ENCODE measurements at regions not wholly inside any gene's neighbourhood (a gene's known extent, or its start where the extent isn't known, plus 50 kb on each side); places are given as distances from the start of the nearest gene placed in this dataset.

- no peak for TF ChIP-seq SUZ12 (IDR thresholded peaks at IDR 0.05; ENCODE audit: low read length)
- TF ChIP-seq POLR2A (IDR thresholded peaks at IDR 0.05; ENCODE audit: control extremely low read depth in 1 of 2, low read depth in 2 of 2, low read length in 2 of 2): no peak
- no peak for TF ChIP-seq FOSL1 (IDR thresholded peaks at IDR 0.05; ENCODE audit: insufficient read depth, low read depth, low read length)
- TF ChIP-seq CTCF (IDR thresholded peaks at IDR 0.05; ENCODE audit: control extremely low read depth in 1 of 3, insufficient read depth in 1 of 3, low read depth in 1 of 3, low read length in 3 of 3): no peak
- TF ChIP-seq ATF3 (IDR thresholded peaks at IDR 0.05; ENCODE audit: insufficient read depth, low read depth, low read length): no peak
- TF ChIP-seq KDM1A (IDR thresholded peaks at IDR 0.05; ENCODE audit: borderline replicate concordance, low read length): no peak
- no peak for TF ChIP-seq CREB1 (IDR thresholded peaks at IDR 0.05)
- TF ChIP-seq EZH2 (IDR thresholded peaks at IDR 0.05; ENCODE audit: low read depth, low read length, severe bottlenecking): no peak
- no peak for TF ChIP-seq SP1 (IDR thresholded peaks at IDR 0.05; ENCODE audit: low read depth, low read length)
- no peak for TF ChIP-seq MAX (IDR thresholded peaks at IDR 0.05)
- TF ChIP-seq TAF1 (IDR thresholded peaks at IDR 0.05; ENCODE audit: low read depth, low read length): no peak
- no peak for TF ChIP-seq EGR1 (IDR thresholded peaks at IDR 0.05; ENCODE audit: borderline replicate concordance, low read depth, low read length)
- TF ChIP-seq TBP (IDR thresholded peaks at IDR 0.05; ENCODE audit: low read depth, low read length): no peak
These were observed 231.5 kb downstream of the NAF1 start for GRCh38 chr4:162935214-162935613.

All from H1 (cell line).